ENCODE measurements at regions not wholly inside any gene's neighbourhood (a gene's known extent, or its start where the extent isn't known, plus 50 kb on each side); places are given as distances from the start of the nearest gene placed in this dataset.
"Not testable (repeated sequence)": the region's sequence is repeated elsewhere in the genome, so short reads cannot be mapped to it uniquely, and the experiment has no call there.

DNA sequence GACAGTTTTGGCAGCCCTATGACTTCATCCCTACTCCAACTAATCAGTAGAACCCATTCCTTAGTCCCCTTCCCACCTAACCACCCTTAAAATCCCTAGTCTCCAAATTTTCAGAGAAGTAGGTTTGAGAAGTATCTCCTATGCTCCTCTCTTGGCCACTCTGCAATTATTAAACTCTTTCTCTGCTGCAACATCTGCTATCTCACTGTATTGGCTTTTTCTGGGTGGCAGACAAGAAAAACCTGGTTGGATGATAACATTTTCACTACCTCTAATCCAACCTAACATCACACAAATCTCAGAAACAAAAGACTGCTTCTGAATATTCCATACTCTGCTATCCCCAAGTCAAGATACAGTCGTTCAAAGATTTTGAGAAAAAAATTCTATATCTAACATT is 542.4 kb upstream of the SOX9 start:
- no peaks in the 10 kb centered on the region for H3K27me3 ChIP-seq
- DNase-seq = no peak
- TF ChIP-seq, protein P1, sequence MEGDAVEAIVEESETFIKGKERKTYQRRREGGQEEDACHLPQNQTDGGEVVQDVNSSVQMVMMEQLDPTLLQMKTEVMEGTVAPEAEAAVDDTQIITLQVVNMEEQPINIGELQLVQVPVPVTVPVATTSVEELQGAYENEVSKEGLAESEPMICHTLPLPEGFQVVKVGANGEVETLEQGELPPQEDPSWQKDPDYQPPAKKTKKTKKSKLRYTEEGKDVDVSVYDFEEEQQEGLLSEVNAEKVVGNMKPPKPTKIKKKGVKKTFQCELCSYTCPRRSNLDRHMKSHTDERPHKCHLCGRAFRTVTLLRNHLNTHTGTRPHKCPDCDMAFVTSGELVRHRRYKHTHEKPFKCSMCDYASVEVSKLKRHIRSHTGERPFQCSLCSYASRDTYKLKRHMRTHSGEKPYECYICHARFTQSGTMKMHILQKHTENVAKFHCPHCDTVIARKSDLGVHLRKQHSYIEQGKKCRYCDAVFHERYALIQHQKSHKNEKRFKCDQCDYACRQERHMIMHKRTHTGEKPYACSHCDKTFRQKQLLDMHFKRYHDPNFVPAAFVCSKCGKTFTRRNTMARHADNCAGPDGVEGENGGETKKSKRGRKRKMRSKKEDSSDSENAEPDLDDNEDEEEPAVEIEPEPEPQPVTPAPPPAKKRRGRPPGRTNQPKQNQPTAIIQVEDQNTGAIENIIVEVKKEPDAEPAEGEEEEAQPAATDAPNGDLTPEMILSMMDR (IDR thresholded peaks at IDR 0.05) = no peak
- TF ChIP-seq POLR2A (IDR thresholded peaks at IDR 0.05) = no peak
- H3K36me3 ChIP-seq = no peaks in the 10 kb centered on the region
- no peaks in the 10 kb centered on the region for H3K9me3 ChIP-seq
- no peak overlapping the region for H3K27ac ChIP-seq
- intact Hi-C loops (cut with DNase I; ENCODE audit: low total_unique reads) = no loop called here
- no peaks in the 10 kb centered on the region for H3K4me1 ChIP-seq
- no peak overlapping the region for H3K4me3 ChIP-seq

DNA sequence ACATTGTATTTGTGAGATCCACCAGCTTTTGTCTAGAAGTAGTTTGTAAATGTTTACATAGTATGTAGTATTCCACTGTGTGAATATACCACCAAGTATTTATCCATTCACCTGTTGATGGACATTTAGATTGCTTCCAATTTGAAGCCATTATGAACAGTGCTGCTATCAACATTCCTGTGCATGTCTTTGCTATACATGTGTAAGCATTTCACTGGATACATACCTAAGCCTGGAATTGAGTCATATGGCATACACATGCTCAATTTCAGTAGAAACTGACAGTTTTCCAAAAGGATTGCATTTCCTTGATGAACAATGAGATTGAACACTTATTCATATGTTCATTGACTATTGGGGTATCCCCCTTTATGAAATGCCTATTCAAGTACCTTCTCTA is 540.6 kb upstream of the SOX9 start:
- intact Hi-C loops (cut with DNase I; ENCODE audit: low total_unique reads) = no loop called here
- Histone ChIP-seq H3K27me3 (no peaks in the 10 kb centered on the region), H3K4me3 (no peak overlapping the region), H3K4me1 (no peaks in the 10 kb centered on the region), H3K9me3 (no peaks in the 10 kb centered on the region), H3K27ac (no peak overlapping the region), H3K36me3 (no peaks in the 10 kb centered on the region)
- DNase-seq = no peak
- no peak for TF ChIP-seq POLR2A (IDR thresholded peaks at IDR 0.05)
- TF ChIP-seq, protein P1 (IDR thresholded peaks at IDR 0.05) = no peak

DNA sequence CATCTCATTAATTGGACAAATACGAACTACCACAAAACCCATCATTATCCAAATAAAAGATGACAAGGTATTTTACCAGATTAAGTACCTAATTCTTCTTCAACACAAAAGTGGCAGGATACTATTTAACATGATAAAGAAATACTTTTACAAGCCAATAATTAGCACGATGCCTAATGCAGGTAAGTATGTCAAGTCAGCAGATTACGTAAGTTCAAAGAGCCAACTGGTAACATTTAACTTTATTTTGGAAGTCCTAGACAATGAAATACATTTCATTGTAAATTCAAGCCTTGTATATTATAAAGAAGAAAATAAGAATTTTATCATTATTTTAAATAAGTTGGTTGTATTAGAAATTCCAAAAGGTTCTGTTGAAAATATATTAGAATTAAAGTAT is 535.3 kb upstream of the SOX9 start:
- H3K27ac ChIP-seq = no peak overlapping the region
- TF ChIP-seq, protein P1 (IDR thresholded peaks at IDR 0.05) = no peak
- no peak for TF ChIP-seq POLR2A (IDR thresholded peaks at IDR 0.05)
- intact Hi-C loops (cut with DNase I; ENCODE audit: low total_unique reads) = no loop called here
- DNase-seq = no peak
- H3K9me3 ChIP-seq = no peaks in the 10 kb centered on the region
- H3K4me1 ChIP-seq = no peaks in the 10 kb centered on the region
- no peaks in the 10 kb centered on the region for H3K36me3 ChIP-seq
- H3K27me3 ChIP-seq = no peaks in the 10 kb centered on the region
- no peak overlapping the region for H3K4me3 ChIP-seq

DNA sequence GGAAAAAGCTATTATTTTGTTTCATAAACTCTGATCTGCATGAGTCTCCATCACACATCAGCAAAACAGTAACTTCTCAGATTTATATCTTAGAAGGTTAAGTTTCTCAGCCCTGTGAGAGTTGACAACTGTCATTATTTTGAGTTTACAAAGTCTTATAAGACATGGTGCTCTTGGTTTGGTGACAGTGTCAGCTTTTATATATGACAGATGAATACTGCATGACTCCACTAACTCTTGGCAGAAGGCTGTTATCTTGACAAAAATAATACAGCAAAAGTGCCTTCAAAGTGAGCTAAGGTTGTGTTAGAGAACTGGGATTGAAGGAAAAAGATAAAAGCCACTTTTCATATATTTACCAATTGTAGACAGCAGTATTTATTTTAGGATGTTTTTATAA is 528.4 kb upstream of the SOX9 start:
- no peak for TF ChIP-seq POLR2A (IDR thresholded peaks at IDR 0.05)
- TF ChIP-seq, protein P1 (IDR thresholded peaks at IDR 0.05) = no peak
- Histone ChIP-seq H3K4me1 (no peaks in the 10 kb centered on the region), H3K27ac (no peak overlapping the region), H3K27me3 (no peaks in the 10 kb centered on the region), H3K36me3 (no peaks in the 10 kb centered on the region), H3K4me3 (no peak overlapping the region), H3K9me3 (no peaks in the 10 kb centered on the region)
- no peak for DNase-seq
- intact Hi-C loops (cut with DNase I; ENCODE audit: low total_unique reads) = no loop called here

DNA sequence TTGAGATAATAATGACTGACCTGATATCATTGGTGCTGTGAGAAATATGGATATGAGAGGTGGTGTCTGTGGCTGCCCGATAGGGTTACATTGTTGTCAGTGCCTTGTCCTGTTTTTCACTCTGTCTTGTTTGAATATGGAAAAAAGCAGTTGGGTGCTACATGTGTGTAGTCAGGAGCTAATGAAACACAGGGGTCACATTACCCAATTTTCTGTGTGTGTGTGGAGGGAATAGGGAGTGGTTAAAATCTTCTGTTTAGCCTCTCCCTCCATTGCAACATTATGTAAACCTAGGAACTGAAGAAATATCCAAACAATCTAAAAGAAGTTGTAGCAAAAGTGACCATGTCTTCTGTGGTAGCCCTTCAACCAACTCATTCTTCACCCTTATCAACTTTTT is 527.7 kb upstream of the SOX9 start:
- no peak for TF ChIP-seq POLR2A (IDR thresholded peaks at IDR 0.05)
- TF ChIP-seq, protein P1 (IDR thresholded peaks at IDR 0.05) = no peak
- Histone ChIP-seq H3K9me3 (no peaks in the 10 kb centered on the region), H3K27ac (no peak overlapping the region), H3K27me3 (no peaks in the 10 kb centered on the region), H3K36me3 (no peaks in the 10 kb centered on the region), H3K4me3 (no peak overlapping the region), H3K4me1 (no peaks in the 10 kb centered on the region)
- intact Hi-C loops (cut with DNase I; ENCODE audit: low total_unique reads) = no loop called here
- DNase-seq = no peak

DNA sequence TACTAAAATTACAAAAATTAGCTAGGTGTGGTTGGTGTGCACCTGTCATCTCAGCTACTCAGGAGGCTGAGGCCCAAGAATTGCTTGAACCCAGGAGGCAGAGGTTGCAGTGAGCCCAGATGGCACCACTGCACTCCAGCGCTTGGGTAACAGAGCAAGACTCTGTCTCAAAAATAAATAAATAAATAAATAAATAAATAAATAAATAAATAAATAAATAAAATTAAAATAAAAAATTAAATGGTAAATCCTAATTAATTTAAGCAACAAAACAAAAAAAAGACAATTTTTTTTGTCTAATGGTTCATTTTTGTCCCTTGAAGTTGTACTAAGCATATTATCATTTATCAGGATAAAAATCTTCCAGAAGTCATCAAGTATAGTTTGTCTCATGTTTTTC is 521.2 kb upstream of the SOX9 start:
- H3K27me3 ChIP-seq; H3K9me3 ChIP-seq; H3K36me3 ChIP-seq; H3K4me1 ChIP-seq; intact Hi-C loops (cut with DNase I; ENCODE audit: low total_unique reads); H3K27ac ChIP-seq; H3K4me3 ChIP-seq; DNase-seq: not testable (repeated sequence)

Data from uterus (tissue), 3 donors.